Heart left ventricle (tissue), 16 donors: ENCODE measurements at regions not wholly inside any gene's neighbourhood (a gene's known extent, or its start where the extent isn't known, plus 50 kb on each side); places are given as distances from the start of the nearest gene placed in this dataset.
"Not testable (repeated sequence)": the region's sequence is repeated elsewhere in the genome, so short reads cannot be mapped to it uniquely, and the experiment has no call there.

Experiments used
- ATAC-seq, 4 donors: fragments of 200-7000 bp; cut with Tn5 transposase; one replicate each; pipeline ENCODE4 v1.9.1; 2020 to 2022; ENCODE audit warnings: moderate library complexity in 4 of 4, mild to moderate bottlenecking in 3 of 4, moderate number of reproducible peaks in 1 of 4
- DNase-seq, 5 donors: peaks; one replicate each; pipeline ENCODE4 v3.0.0-alpha.2; 2020
- H3K27ac ChIP-seq, 12 donors: fragments of 200-600 bp; sonication (generic) in 4 of 12; one replicate each; pipeline versions ENCODE4 v1.5.0 to v1.8.0; 2016 to 2022; ENCODE audit warnings: mild to moderate bottlenecking in 2 of 12
- H3K27me3 ChIP-seq, 9 donors: fragments of 200-600 bp; sonication (generic) in 2 of 9; one replicate each; pipeline versions ENCODE4 v1.5.1 to v1.8.0; 2016 to 2022; ENCODE audit warnings: mild to moderate bottlenecking in 3 of 9
- H3K36me3 ChIP-seq, 9 donors: fragments of 200-600 bp; sonication (generic) in 2 of 9; one replicate each; pipeline versions ENCODE4 v1.5.0 to v1.8.0; 2018 to 2022; ENCODE audit warnings: mild to moderate bottlenecking in 2 of 9
- H3K4me1 ChIP-seq, 12 donors: fragments of 200-600 bp; sonication (generic) in 4 of 12; one replicate each; pipeline versions ENCODE4 v1.5.0 to v1.8.0; 2016 to 2022; ENCODE audit warnings: mild to moderate bottlenecking in 3 of 12
- H3K4me3 ChIP-seq, 12 donors: fragments of 200-600 bp; sonication (generic) in 4 of 12; one replicate each; pipeline versions ENCODE4 v1.5.0 to v1.8.0; 2017 to 2022; ENCODE audit warnings: mild to moderate bottlenecking in 9 of 12, moderate library complexity in 4 of 12
- H3K9me3 ChIP-seq, 12 donors: fragments of 200-600 bp; sonication (generic) in 4 of 12; one replicate each; pipeline versions ENCODE4 v1.5.0 to v1.8.0; 2016 to 2022; ENCODE audit warnings: mild to moderate bottlenecking in 1 of 12
- CTCF ChIP-seq, 12 donors: fragments of 200-600 bp; sonication (generic) in 4 of 12; IDR thresholded peaks; one replicate each; pipeline versions ENCODE4 v1.5.0 to v1.8.0; 2018 to 2022; ENCODE audit warnings: antibody characterized with exemption in 12 of 12, mild to moderate bottlenecking in 5 of 12
- POLR2A ChIP-seq, 2 donors: fragments of 450-650 bp; IDR thresholded peaks; one replicate each; pipeline ENCODE4 v1.6.1; 2017; ENCODE audit warnings: antibody characterized with exemption in 2 of 2, mild to moderate bottlenecking in 2 of 2, moderate library complexity in 2 of 2
- WGBS, 4 donors: extraction: QIAGEN DNeasy Blood & Tissue Kit in 2 of 4; methylation state at CpG; one replicate each; pipeline versions ENCODE4 v1.1.5 to v1.1.7; 2013 to 2018; 5-methylcytosine and 5-hydroxymethylcytosine counted together
- intact Hi-C, 10 donors: fragments of 100-400 bp; cut with DNase I; formaldehyde crosslinking; loops; one replicate each; pipeline versions ENCODE4 v1.11.1 to v1.14.2; 2022
- donor health status: ischemic (EF 13 %, LVEDD 7.1; RV severe dilation, severe dysfunction).
- donor health status: healthy with polysubstance abuse.
- donor health status: DM: no; HTN: yes; CAD: no.
- donor health status: DM: no; HTN: no; CAD: no.
- donor health status: ischemic (EF 25% LVEDD 6.9; RV normal size, moderate dysfunction).
- donor health status: ischemic (EF 25% LVEDD 5.7; RV mildly dilated, moderate dysfunction).
- donor health status: healthy.
- donor health status: DM: yes; HTN: yes; CAD: no.
- donor health status: ischemic (EF 35%, LVEDD 5.7; RV mildly dilated, moderate dysfunction).
- donor health status: nonischemic (EF 11% LVEDD 7.7; RV severe dilation, severe dysfunction).
- donor health status: DM: yes; HTN: yes; CAD: no.
- donor health status: PGD.
- donor health status: ischemic (EF 29% LVEDD 5.4; RV normal size, mild dysfunction).
- donor health status: nonischemic (EF 23%, LVEDD 6.1; RV moderate dilation, normal function).

DNA sequence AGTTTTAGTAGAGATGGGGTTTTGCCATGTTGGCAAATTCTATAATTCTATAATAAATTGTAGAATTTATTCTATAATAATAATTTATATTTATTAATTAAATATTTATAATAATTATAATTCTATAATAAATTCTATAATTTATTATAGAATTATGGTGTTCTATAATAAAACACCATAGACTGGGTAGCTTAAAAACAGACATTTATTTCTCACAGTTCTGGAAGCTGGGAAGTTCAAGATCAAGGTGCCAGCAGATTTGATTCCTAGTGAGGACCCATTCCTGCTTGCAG is 130.9 kb upstream of the PELI1 start:
- TF ChIP-seq CTCF (IDR thresholded peaks at IDR 0.05), result no peak
- no peak for TF ChIP-seq POLR2A (IDR thresholded peaks at IDR 0.05)
- Histone ChIP-seq H3K4me3 (no peak overlapping the region), H3K9me3 (peaks cover 0 to 6% (median 0%) of the 10 kb centered on the region in 12 donors), H3K36me3 (no peaks in the 10 kb centered on the region), H3K27ac (peak overlapping the region in 1 of 12 donors; percentile 93), H3K4me1 (peaks cover 0 to 56% (median 24%) of the 10 kb centered on the region in 12 donors), H3K27me3 (no peaks in the 10 kb centered on the region)
- ATAC-seq (no peak), DNase-seq (no peak)
- intact Hi-C loops, result loop anchor here in 1 of 10 donors (10.0 kb wide), 1 partner anchor 50 kb away; no protein-coding TSS in a partner anchor

DNA sequence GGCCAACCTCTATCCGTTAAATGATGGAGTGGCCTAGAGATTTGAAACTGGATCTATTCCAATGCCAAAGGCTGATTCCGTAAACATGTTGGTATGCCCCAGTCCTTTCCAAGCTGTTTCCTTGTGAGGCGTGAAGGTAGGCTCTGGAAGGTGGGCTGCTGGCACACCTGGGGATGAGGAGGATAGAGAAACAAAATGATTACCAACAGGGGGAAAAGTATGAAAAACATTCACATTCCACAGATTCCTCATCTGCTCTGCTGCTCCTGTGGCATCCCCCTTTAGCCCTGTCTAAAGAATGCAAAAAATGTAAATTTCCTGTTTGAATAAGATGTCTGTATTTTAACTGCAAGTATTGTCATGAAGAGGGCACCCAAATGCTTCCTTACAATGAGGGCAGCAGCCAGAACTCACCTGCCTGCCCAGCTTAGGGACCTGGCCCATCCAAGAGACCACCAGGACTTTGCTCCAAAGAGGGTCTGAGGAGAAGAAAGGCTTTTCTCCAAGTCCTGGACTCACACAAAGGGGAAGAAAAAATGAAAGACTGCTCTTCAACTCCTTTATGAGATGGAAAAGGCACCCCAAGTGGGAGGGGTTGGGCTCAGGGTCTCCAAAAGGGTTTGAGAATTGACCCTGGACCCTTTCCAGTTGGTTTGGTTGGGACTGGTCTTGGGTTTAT is 132.3 kb upstream of the PELI1 start:
- Histone ChIP-seq H3K36me3 (no peaks in the 10 kb centered on the region), H3K27ac (peak overlapping the region in 1 of 12 donors; percentile 75), H3K4me3 (no peak overlapping the region), H3K27me3 (no peaks in the 10 kb centered on the region), H3K4me1 (peaks cover 0 to 56% (median 24%) of the 10 kb centered on the region in 12 donors), H3K9me3 (no peaks in the 10 kb centered on the region)
- intact Hi-C loops, result loop anchor here in 1 of 10 donors (10.0 kb wide), 1 partner anchor 52 kb away; no protein-coding TSS in a partner anchor
- WGBS, 4 donors, result 94 to 96% (median 94%) methylated on average over 3 of the region's 3 CpGs
- no peak for ATAC-seq
- TF ChIP-seq POLR2A (IDR thresholded peaks at IDR 0.05) (no peak), CTCF (IDR thresholded peaks at IDR 0.05) (no peak)
- DNase-seq, result no peak

GRCh38 chr2:64277101-64277849 is 133.1 kb upstream of the PELI1 start:
- Histone ChIP-seq H3K36me3 (no peaks in the 10 kb centered on the region), H3K9me3 (no peaks in the 10 kb centered on the region), H3K27me3 (no peaks in the 10 kb centered on the region), H3K27ac (peak overlapping the region in 1 of 12 donors; percentile 75), H3K4me3 (no peak overlapping the region), H3K4me1 (peaks cover 0 to 55% (median 24%) of the 10 kb centered on the region in 12 donors)
- ATAC-seq, result no peak
- no peak for DNase-seq
- TF ChIP-seq CTCF (IDR thresholded peaks at IDR 0.05) (no peak), POLR2A (IDR thresholded peaks at IDR 0.05) (no peak)
- 85 to 94% (median 87%) methylated on average over 9 of the region's 9 CpGs for WGBS, 4 donors
- intact Hi-C loops, result loop anchor here in 1 of 10 donors (10.0 kb wide), 1 partner anchor 52 kb away; no protein-coding TSS in a partner anchor

- peaks cover 0 to 36% (median 10%) of the 10 kb centered on the region in 12 donors for H3K4me1 ChIP-seq
- intact Hi-C loops, result loop anchor here in 1 of 10 donors (5.0 kb wide), 1 partner anchor 1209 kb away; no protein-coding TSS in a partner anchor
- not testable (repeated sequence) for H3K4me3 ChIP-seq, H3K27ac ChIP-seq, H3K27me3 ChIP-seq, H3K9me3 ChIP-seq, DNase-seq, ATAC-seq, H3K36me3 ChIP-seq
- WGBS, 4 donors, result 83 to 93% methylated on average over 2 of the region's 2 CpGs; no CpG with 5 or more reads in 2 of the 4 donors
Measured at GRCh38 chr2:64280812-64281211, 136.6 kb upstream of the PELI1 start.
